HG03045 (cell line): ENCODE measurements at regions not wholly inside any gene's neighbourhood (a gene's known extent, or its start where the extent isn't known, plus 50 kb on each side); places are given as distances from the start of the nearest gene placed in this dataset.

Source experiments
- ATAC-seq: cut with Tn5 transposase; IDR thresholded peaks from one replicate; pipeline ENCODE4 v1.9.1; 2021; ENCODE audit warnings: mild to moderate bottlenecking, moderate library complexity; ENCODE audit not compliant: unreplicated experiment

- no peak for ATAC-seq
Observed at GRCh38 chr22:46075764-46076531, 74.4 kb upstream of the PPARA start.

GRCh38 chr22:46076651-46077339 is 73.5 kb upstream of the PPARA start:
- ATAC-seq, result no peak

GRCh38 chr22:46077669-46078099 is 72.6 kb upstream of the PPARA start:
- ATAC-seq, result no peak

GRCh38 chr22:46078241-46079092 is 71.9 kb upstream of the PPARA start:
- ATAC-seq, result no peak

- no peak for ATAC-seq
Observed at GRCh38 chr22:46079093-46079860, 71.0 kb upstream of the PPARA start.

- no peak for ATAC-seq
Observed at GRCh38 chr22:46079861-46080821, 70.2 kb upstream of the PPARA start.

- ATAC-seq, result no peak
Observed at GRCh38 chr22:46081036-46081830, 69.1 kb upstream of the PPARA start.

- no peak for ATAC-seq
Observed at GRCh38 chr22:46081831-46082210, 68.5 kb upstream of the PPARA start.

- ATAC-seq, result no peak
Observed at GRCh38 chr22:46082633-46083032, 67.7 kb upstream of the PPARA start.

- ATAC-seq, result no peak
Observed at GRCh38 chr22:46083383-46084350, 66.7 kb upstream of the PPARA start.

- ATAC-seq, result no peak
Observed at GRCh38 chr22:46084376-46084775, 66.0 kb upstream of the PPARA start.

GRCh38 chr22:46084943-46085827 is 65.1 kb upstream of the PPARA start:
- no peak for ATAC-seq

GRCh38 chr22:46085828-46086576 is 64.3 kb upstream of the PPARA start:
- ATAC-seq, result no peak

GRCh38 chr22:46086577-46087335 is 63.6 kb upstream of the PPARA start:
- ATAC-seq, result no peak

- ATAC-seq, result no peak
Observed at GRCh38 chr22:46087336-46087690, 63.0 kb upstream of the PPARA start.
